ENCODE measurements at regions not wholly inside any gene's neighbourhood (a gene's known extent, or its start where the extent isn't known, plus 50 kb on each side); places are given as distances from the start of the nearest gene placed in this dataset.

- DNase-seq (ENCODE audit: low read depth, low spot score), result no peak
- TF ChIP-seq ZNF274 (IDR thresholded peaks at IDR 0.05; ENCODE audit: low read depth, low read length) (no peak), SUZ12 (IDR thresholded peaks at IDR 0.05; ENCODE audit: extremely low read depth, insufficient read depth, insufficient read length) (no peak)
- Histone ChIP-seq H3K9me3 (ENCODE audit: insufficient read depth, low read length) (peaks cover 10% of the 10 kb centered on the region; the same call in 1 of the 2 replicates), H3K9ac (ENCODE audit: insufficient read length, low read depth) (no peak overlapping the region), H3K36me3 (ENCODE audit: insufficient read depth, insufficient read length, low read length) (no peaks in the 10 kb centered on the region), H3K4me1 (ENCODE audit: insufficient read depth, insufficient read length) (peaks cover 31% of the 10 kb centered on the region), H3K27me3 (ENCODE audit: insufficient read depth, insufficient read length) (peaks cover 5% of the 10 kb centered on the region), H3K4me3 (ENCODE audit: insufficient read length, low read depth) (no peak overlapping the region)
Observed at GRCh38 chr16:87182759-87183158, 134.4 kb downstream of the C16orf95 start.

- no peaks in the 10 kb centered on the region for H3K36me3 ChIP-seq (ENCODE audit: insufficient read depth, insufficient read length, low read length)
- H3K4me3 ChIP-seq (ENCODE audit: insufficient read length, low read depth), result no peak overlapping the region
- TF ChIP-seq SUZ12 (IDR thresholded peaks at IDR 0.05; ENCODE audit: extremely low read depth, insufficient read depth, insufficient read length) (no peak), YY1 (IDR thresholded peaks at IDR 0.05; ENCODE audit: insufficient read depth, insufficient read length) (no peak), ZNF274 (IDR thresholded peaks at IDR 0.05; ENCODE audit: low read depth, low read length) (no peak)
- peaks cover 5% of the 10 kb centered on the region for H3K27me3 ChIP-seq (ENCODE audit: insufficient read depth, insufficient read length)
- peaks cover 26% of the 10 kb centered on the region for H3K4me1 ChIP-seq (ENCODE audit: insufficient read depth, insufficient read length)
- peaks cover 14% of the 10 kb centered on the region; the same call in 1 of the 2 replicates for H3K9me3 ChIP-seq (ENCODE audit: insufficient read depth, low read length)
- no peak for DNase-seq (ENCODE audit: low read depth, low spot score)
- H3K9ac ChIP-seq (ENCODE audit: insufficient read length, low read depth), result no peak overlapping the region
Observed at GRCh38 chr16:87183647-87184046, 133.5 kb downstream of the C16orf95 start.

- Histone ChIP-seq H3K27me3 (ENCODE audit: insufficient read depth, insufficient read length) (no peaks in the 10 kb centered on the region), H3K9me3 (ENCODE audit: insufficient read depth, low read length) (peaks cover 22% of the 10 kb centered on the region), H3K4me3 (ENCODE audit: insufficient read length, low read depth) (no peak overlapping the region), H3K9ac (ENCODE audit: insufficient read length, low read depth) (no peak overlapping the region), H3K4me1 (ENCODE audit: insufficient read depth, insufficient read length) (peaks cover 13% of the 10 kb centered on the region), H3K36me3 (ENCODE audit: insufficient read depth, insufficient read length, low read length) (no peaks in the 10 kb centered on the region)
- no peak for TF ChIP-seq SUZ12 (IDR thresholded peaks at IDR 0.05; ENCODE audit: extremely low read depth, insufficient read depth, insufficient read length)
- TF ChIP-seq YY1 (IDR thresholded peaks at IDR 0.05; ENCODE audit: insufficient read depth, insufficient read length), result no peak
- no peak for TF ChIP-seq ZNF274 (IDR thresholded peaks at IDR 0.05; ENCODE audit: low read depth, low read length)
- DNase-seq (ENCODE audit: low read depth, low spot score), result no peak
Observed at GRCh38 chr16:87185308-87185707, 131.9 kb downstream of the C16orf95 start.

GRCh38 chr16:87185983-87186382 lies 131.2 kb downstream of the C16orf95 start:
- Histone ChIP-seq H3K4me3 (ENCODE audit: insufficient read length, low read depth) (no peak overlapping the region), H3K9me3 (ENCODE audit: insufficient read depth, low read length) (peaks cover 29% of the 10 kb centered on the region), H3K9ac (ENCODE audit: insufficient read length, low read depth) (peak overlapping the region; percentile 15), H3K27me3 (ENCODE audit: insufficient read depth, insufficient read length) (no peaks in the 10 kb centered on the region), H3K36me3 (ENCODE audit: insufficient read depth, insufficient read length, low read length) (no peaks in the 10 kb centered on the region), H3K4me1 (ENCODE audit: insufficient read depth, insufficient read length) (peaks cover 13% of the 10 kb centered on the region)
- no peak for TF ChIP-seq YY1 (IDR thresholded peaks at IDR 0.05; ENCODE audit: insufficient read depth, insufficient read length)
- no peak for TF ChIP-seq SUZ12 (IDR thresholded peaks at IDR 0.05; ENCODE audit: extremely low read depth, insufficient read depth, insufficient read length)
- TF ChIP-seq ZNF274 (IDR thresholded peaks at IDR 0.05; ENCODE audit: low read depth, low read length), result no peak
- DNase-seq (ENCODE audit: low read depth, low spot score), result no peak

GRCh38 chr16:87186446-87186845 lies 130.7 kb downstream of the C16orf95 start:
- H3K4me3 ChIP-seq (ENCODE audit: insufficient read length, low read depth), result no peak overlapping the region
- H3K9me3 ChIP-seq (ENCODE audit: insufficient read depth, low read length), result peaks cover 32% of the 10 kb centered on the region
- DNase-seq (ENCODE audit: low read depth, low spot score), result no peak
- TF ChIP-seq YY1 (IDR thresholded peaks at IDR 0.05; ENCODE audit: insufficient read depth, insufficient read length) (no peak), SUZ12 (IDR thresholded peaks at IDR 0.05; ENCODE audit: extremely low read depth, insufficient read depth, insufficient read length) (no peak), ZNF274 (IDR thresholded peaks at IDR 0.05; ENCODE audit: low read depth, low read length) (no peak)
- no peaks in the 10 kb centered on the region for H3K36me3 ChIP-seq (ENCODE audit: insufficient read depth, insufficient read length, low read length)
- H3K9ac ChIP-seq (ENCODE audit: insufficient read length, low read depth), result no peak overlapping the region
- H3K4me1 ChIP-seq (ENCODE audit: insufficient read depth, insufficient read length), result peaks cover 13% of the 10 kb centered on the region
- H3K27me3 ChIP-seq (ENCODE audit: insufficient read depth, insufficient read length), result no peaks in the 10 kb centered on the region

GRCh38 chr16:87186876-87187533 lies 130.2 kb downstream of the C16orf95 start:
- Histone ChIP-seq H3K4me3 (ENCODE audit: insufficient read length, low read depth) (no peak overlapping the region), H3K27me3 (ENCODE audit: insufficient read depth, insufficient read length) (no peaks in the 10 kb centered on the region), H3K9ac (ENCODE audit: insufficient read length, low read depth) (peak overlapping the region; percentile 28), H3K9me3 (ENCODE audit: insufficient read depth, low read length) (peaks cover 32% of the 10 kb centered on the region), H3K36me3 (ENCODE audit: insufficient read depth, insufficient read length, low read length) (no peaks in the 10 kb centered on the region), H3K4me1 (ENCODE audit: insufficient read depth, insufficient read length) (peaks cover 13% of the 10 kb centered on the region)
- TF ChIP-seq ZNF274 (IDR thresholded peaks at IDR 0.05; ENCODE audit: low read depth, low read length), result no peak
- TF ChIP-seq YY1 (IDR thresholded peaks at IDR 0.05; ENCODE audit: insufficient read depth, insufficient read length), result no peak
- no peak for TF ChIP-seq SUZ12 (IDR thresholded peaks at IDR 0.05; ENCODE audit: extremely low read depth, insufficient read depth, insufficient read length)
- no peak for DNase-seq (ENCODE audit: low read depth, low spot score)

GRCh38 chr16:87188104-87188503 lies 129.1 kb downstream of the C16orf95 start:
- Histone ChIP-seq H3K36me3 (ENCODE audit: insufficient read depth, insufficient read length, low read length) (no peaks in the 10 kb centered on the region), H3K27me3 (ENCODE audit: insufficient read depth, insufficient read length) (no peaks in the 10 kb centered on the region), H3K4me3 (ENCODE audit: insufficient read length, low read depth) (no peak overlapping the region), H3K9me3 (ENCODE audit: insufficient read depth, low read length) (peaks cover 32% of the 10 kb centered on the region), H3K4me1 (ENCODE audit: insufficient read depth, insufficient read length) (peaks cover 13% of the 10 kb centered on the region), H3K9ac (ENCODE audit: insufficient read length, low read depth) (no peak overlapping the region)
- TF ChIP-seq YY1 (IDR thresholded peaks at IDR 0.05; ENCODE audit: insufficient read depth, insufficient read length) (no peak), SUZ12 (IDR thresholded peaks at IDR 0.05; ENCODE audit: extremely low read depth, insufficient read depth, insufficient read length) (no peak), ZNF274 (IDR thresholded peaks at IDR 0.05; ENCODE audit: low read depth, low read length) (no peak)
- no peak for DNase-seq (ENCODE audit: low read depth, low spot score)
